ENCODE measurements at regions not wholly inside any gene's neighbourhood (a gene's known extent, or its start where the extent isn't known, plus 50 kb on each side); places are given as distances from the start of the nearest gene placed in this dataset.

- TF ChIP-seq, protein P1, sequence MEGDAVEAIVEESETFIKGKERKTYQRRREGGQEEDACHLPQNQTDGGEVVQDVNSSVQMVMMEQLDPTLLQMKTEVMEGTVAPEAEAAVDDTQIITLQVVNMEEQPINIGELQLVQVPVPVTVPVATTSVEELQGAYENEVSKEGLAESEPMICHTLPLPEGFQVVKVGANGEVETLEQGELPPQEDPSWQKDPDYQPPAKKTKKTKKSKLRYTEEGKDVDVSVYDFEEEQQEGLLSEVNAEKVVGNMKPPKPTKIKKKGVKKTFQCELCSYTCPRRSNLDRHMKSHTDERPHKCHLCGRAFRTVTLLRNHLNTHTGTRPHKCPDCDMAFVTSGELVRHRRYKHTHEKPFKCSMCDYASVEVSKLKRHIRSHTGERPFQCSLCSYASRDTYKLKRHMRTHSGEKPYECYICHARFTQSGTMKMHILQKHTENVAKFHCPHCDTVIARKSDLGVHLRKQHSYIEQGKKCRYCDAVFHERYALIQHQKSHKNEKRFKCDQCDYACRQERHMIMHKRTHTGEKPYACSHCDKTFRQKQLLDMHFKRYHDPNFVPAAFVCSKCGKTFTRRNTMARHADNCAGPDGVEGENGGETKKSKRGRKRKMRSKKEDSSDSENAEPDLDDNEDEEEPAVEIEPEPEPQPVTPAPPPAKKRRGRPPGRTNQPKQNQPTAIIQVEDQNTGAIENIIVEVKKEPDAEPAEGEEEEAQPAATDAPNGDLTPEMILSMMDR (IDR thresholded peaks at IDR 0.05): no peak
- TF ChIP-seq, protein P2, sequence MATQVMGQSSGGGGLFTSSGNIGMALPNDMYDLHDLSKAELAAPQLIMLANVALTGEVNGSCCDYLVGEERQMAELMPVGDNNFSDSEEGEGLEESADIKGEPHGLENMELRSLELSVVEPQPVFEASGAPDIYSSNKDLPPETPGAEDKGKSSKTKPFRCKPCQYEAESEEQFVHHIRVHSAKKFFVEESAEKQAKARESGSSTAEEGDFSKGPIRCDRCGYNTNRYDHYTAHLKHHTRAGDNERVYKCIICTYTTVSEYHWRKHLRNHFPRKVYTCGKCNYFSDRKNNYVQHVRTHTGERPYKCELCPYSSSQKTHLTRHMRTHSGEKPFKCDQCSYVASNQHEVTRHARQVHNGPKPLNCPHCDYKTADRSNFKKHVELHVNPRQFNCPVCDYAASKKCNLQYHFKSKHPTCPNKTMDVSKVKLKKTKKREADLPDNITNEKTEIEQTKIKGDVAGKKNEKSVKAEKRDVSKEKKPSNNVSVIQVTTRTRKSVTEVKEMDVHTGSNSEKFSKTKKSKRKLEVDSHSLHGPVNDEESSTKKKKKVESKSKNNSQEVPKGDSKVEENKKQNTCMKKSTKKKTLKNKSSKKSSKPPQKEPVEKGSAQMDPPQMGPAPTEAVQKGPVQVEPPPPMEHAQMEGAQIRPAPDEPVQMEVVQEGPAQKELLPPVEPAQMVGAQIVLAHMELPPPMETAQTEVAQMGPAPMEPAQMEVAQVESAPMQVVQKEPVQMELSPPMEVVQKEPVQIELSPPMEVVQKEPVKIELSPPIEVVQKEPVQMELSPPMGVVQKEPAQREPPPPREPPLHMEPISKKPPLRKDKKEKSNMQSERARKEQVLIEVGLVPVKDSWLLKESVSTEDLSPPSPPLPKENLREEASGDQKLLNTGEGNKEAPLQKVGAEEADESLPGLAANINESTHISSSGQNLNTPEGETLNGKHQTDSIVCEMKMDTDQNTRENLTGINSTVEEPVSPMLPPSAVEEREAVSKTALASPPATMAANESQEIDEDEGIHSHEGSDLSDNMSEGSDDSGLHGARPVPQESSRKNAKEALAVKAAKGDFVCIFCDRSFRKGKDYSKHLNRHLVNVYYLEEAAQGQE (IDR thresholded peaks at IDR 0.05; ENCODE audit: insufficient read depth in 1 of 2, low read depth in 2 of 2, low read length in 1 of 2): no peak
- TF ChIP-seq POLR2AphosphoS5 (IDR thresholded peaks at IDR 0.05; ENCODE audit: low read depth, low read length) (no peak), SIN3A (IDR thresholded peaks at IDR 0.05; ENCODE audit: borderline replicate concordance, insufficient read depth, low read depth, low read length) (no peak)
These were observed 356.3 kb upstream of the C1orf174 start for GRCh38 chr1:4256351-4256750.

Measured in Panc1 (cell line).